Choroid plexus epithelial cell (primary cell): ENCODE measurements at regions not wholly inside any gene's neighbourhood (a gene's known extent, or its start where the extent isn't known, plus 50 kb on each side); places are given as distances from the start of the nearest gene placed in this dataset.

Source experiments
- DNase-seq: peaks from one replicate; pipeline ENCODE4 v3.0.0-alpha.2; 2010; ENCODE audit warnings: low read depth
- H3K4me3 ChIP-seq: 2 replicates; pipeline ENCODE4 v1.5.1; 2011; ENCODE audit warnings: low read depth, mild to moderate bottlenecking, control low read depth, low read length, moderate library complexity
- CTCF ChIP-seq: conservative IDR thresholded peaks from 2 replicates; pipeline ENCODE4 v1.5.1; 2011; ENCODE audit warnings: low read depth, mild to moderate bottlenecking, control low read depth, inconsistent platforms, low read length, moderate library complexity

- no peak for TF ChIP-seq CTCF
- no peak overlapping the region for H3K4me3 ChIP-seq
- DNase-seq = no peak
These were observed 384.3 kb downstream of the MCTP2 start for GRCh38 chr15:94615688-94616087.

- DNase-seq = no peak
- no peak for TF ChIP-seq CTCF
- H3K4me3 ChIP-seq = no peak overlapping the region
These were observed 389.3 kb downstream of the MCTP2 start for GRCh38 chr15:94620632-94621031.

- TF ChIP-seq CTCF = no peak
- H3K4me3 ChIP-seq = no peak overlapping the region
- DNase-seq = no peak
These were observed 390.4 kb downstream of the MCTP2 start for GRCh38 chr15:94621736-94622135.

- TF ChIP-seq CTCF = no peak
- DNase-seq = no peak
These were observed 395.6 kb downstream of the MCTP2 start for GRCh38 chr15:94626949-94627348.

GRCh38 chr15:94631608-94632007 is 400.2 kb downstream of the MCTP2 start:
- TF ChIP-seq CTCF = no peak
- no peak overlapping the region for H3K4me3 ChIP-seq
- DNase-seq = no peak

More at GRCh38 chr15:94626949-94627348, 395.6 kb downstream of the MCTP2 start:
- no peak overlapping the region for H3K4me3 ChIP-seq

GRCh38 chr15:94638183-94638582 is 406.8 kb downstream of the MCTP2 start:
- no peak for DNase-seq
- TF ChIP-seq CTCF = no peak
- no peak overlapping the region for H3K4me3 ChIP-seq

- no peak overlapping the region for H3K4me3 ChIP-seq
- DNase-seq = no peak
- no peak for TF ChIP-seq CTCF
These were observed 408.3 kb downstream of the MCTP2 start for GRCh38 chr15:94639701-94640100.
